GM12892 (cell line): ENCODE measurements at regions not wholly inside any gene's neighbourhood (a gene's known extent, or its start where the extent isn't known, plus 50 kb on each side); places are given as distances from the start of the nearest gene placed in this dataset.

Experiments used
- POLR2A ChIP-seq: IDR thresholded peaks from 2 replicates; pipeline ENCODE4 v1.6.1; 2011; ENCODE audit warnings: low read depth, low read length, control low read depth
- POLR2AphosphoS5 ChIP-seq: IDR thresholded peaks from 2 replicates; pipeline ENCODE4 v1.6.1; 2011; ENCODE audit warnings: low read depth, low read length, control low read depth
- TAF1 ChIP-seq: IDR thresholded peaks from 2 replicates; pipeline ENCODE4 v1.6.1; 2011; ENCODE audit warnings: low read depth, mild to moderate bottlenecking, control low read depth, low read length, borderline replicate concordance

DNA sequence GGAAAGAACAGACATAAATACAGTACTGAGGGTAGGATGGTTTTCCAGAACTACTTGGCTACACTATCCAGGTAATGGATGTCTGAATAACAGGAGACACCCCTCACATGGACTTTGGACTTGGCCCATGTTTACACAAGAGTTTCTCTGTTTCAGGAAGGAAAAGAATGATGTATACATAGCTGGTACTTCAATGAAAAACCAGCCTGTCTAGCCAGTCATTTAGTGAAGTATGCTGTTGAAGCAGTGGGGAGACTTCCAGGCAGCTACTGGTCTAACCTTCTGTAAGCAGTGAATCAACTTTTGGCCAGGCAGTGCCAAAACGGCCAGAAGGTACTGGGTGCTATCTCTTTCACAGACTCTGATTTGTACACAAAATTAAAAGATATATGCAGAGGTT lies 135.0 kb downstream of the MBL2 start:
- TF ChIP-seq TAF1 = no peak
- TF ChIP-seq POLR2AphosphoS5 = no peak
- no peak for TF ChIP-seq POLR2A
